Hepatocyte (in vitro differentiated cells): ENCODE measurements at regions not wholly inside any gene's neighbourhood (a gene's known extent, or its start where the extent isn't known, plus 50 kb on each side); places are given as distances from the start of the nearest gene placed in this dataset.

Experiments
- DNase-seq: peaks from one replicate; pipeline ENCODE4 v3.0.0-alpha.2; 2016; ENCODE audit warnings: low spot score
- H2AFZ ChIP-seq: fragments of 200-600 bp; sonication (generic); 2 replicates; pipeline ENCODE4 v1.6.0; 2016; ENCODE audit warnings: antibody characterized with exemption, mild to moderate bottlenecking
- H3K27ac ChIP-seq: fragments of 200-600 bp; sonication (generic); 2 replicates; pipeline ENCODE4 v1.5.1; 2016; ENCODE audit warnings: mild to moderate bottlenecking
- H3K27me3 ChIP-seq: fragments of 200-600 bp; sonication (generic); 2 replicates; pipeline ENCODE4 v1.6.1; 2016
- H3K36me3 ChIP-seq: fragments of 200-600 bp; sonication (generic); replicated peaks from 2 replicates; pipeline ENCODE4 v1.5.1; 2016; ENCODE audit warnings: low read depth; ENCODE audit not compliant: insufficient read depth
- H3K4me1 ChIP-seq: fragments of 200-600 bp; sonication (generic); 2 replicates; pipeline ENCODE4 v1.5.1; 2016; ENCODE audit warnings: mild to moderate bottlenecking, moderate library complexity; ENCODE audit not compliant: insufficient read depth
- H3K4me2 ChIP-seq: fragments of 200-600 bp; sonication (generic); 2 replicates; pipeline ENCODE4 v1.6.0; 2016
- H3K4me3 ChIP-seq: fragments of 200-600 bp; sonication (generic); 2 replicates; pipeline ENCODE4 v1.5.1; 2016; ENCODE audit warnings: mild to moderate bottlenecking
- H3K79me2 ChIP-seq: fragments of 200-600 bp; sonication (generic); 2 replicates; pipeline ENCODE4 v1.6.0; 2017; ENCODE audit warnings: mild to moderate bottlenecking
- H3K9me2 ChIP-seq: fragments of 200-600 bp; sonication (generic); replicated peaks from 2 replicates; pipeline ENCODE4 v1.6.0; 2017; ENCODE audit warnings: mild to moderate bottlenecking; ENCODE audit not compliant: insufficient read depth
- H3K9me3 ChIP-seq: fragments of 200-600 bp; sonication (generic); 2 replicates; pipeline ENCODE4 v1.5.1; 2016; ENCODE audit warnings: low read depth, mild to moderate bottlenecking
- H4K20me1 ChIP-seq: fragments of 200-600 bp; sonication (generic); 2 replicates; pipeline ENCODE4 v1.6.0; 2016; ENCODE audit warnings: mild to moderate bottlenecking; ENCODE audit not compliant: insufficient read depth, poor library complexity, severe bottlenecking
- CTCF ChIP-seq: fragments of 200-600 bp; sonication (generic); IDR thresholded peaks from 2 replicates; pipeline ENCODE4 v1.5.1; 2016; ENCODE audit warnings: antibody characterized with exemption, mild to moderate bottlenecking; ENCODE audit not compliant: poor library complexity
- EZH2 ChIP-seq: fragments of 200-600 bp; sonication (generic); IDR thresholded peaks from 2 replicates; pipeline ENCODE4 v1.6.1; 2016; ENCODE audit warnings: antibody characterized with exemption, mild to moderate bottlenecking, borderline replicate concordance
- EZH2phosphoT487 ChIP-seq: fragments of 200-600 bp; sonication (generic); IDR thresholded peaks from one replicate; pipeline ENCODE4 v1.6.1; 2018; ENCODE audit warnings: antibody characterized with exemption, mild to moderate bottlenecking, low read depth, moderate library complexity; ENCODE audit not compliant: unreplicated experiment, severe bottlenecking
- WGBS: methylation state at CpG from one replicate; pipeline ENCODE4 v1.1.6; 2016; ENCODE audit warnings: low lambda C conversion rate; ENCODE audit errors: missing lambda C conversion rate; 5-methylcytosine and 5-hydroxymethylcytosine counted together

DNA sequence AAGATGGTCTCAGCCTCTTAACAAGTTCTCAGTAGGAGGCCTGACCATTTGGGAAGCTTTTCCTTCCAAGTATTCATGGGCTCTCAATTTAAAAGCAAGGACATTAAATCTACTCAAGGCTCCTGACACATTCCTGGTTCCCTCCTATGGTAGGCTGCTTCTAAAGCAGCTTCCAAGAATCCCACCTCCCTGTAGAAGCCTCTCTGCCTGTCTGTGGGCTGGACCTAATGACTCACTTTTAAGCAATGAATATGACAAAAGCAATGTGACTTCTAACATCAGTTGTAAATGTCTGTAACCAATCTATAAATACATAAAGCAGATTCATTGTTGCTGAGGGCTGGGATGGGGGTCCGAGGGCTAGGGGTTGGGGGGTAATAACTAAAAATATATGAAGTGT is 99.5 kb upstream of the FAM9B start:
- WGBS, result 60% methylated on average over 1 of the region's 1 CpG
- Histone ChIP-seq H3K36me3 (no peaks in the 10 kb centered on the region), H3K9me3 (no peaks in the 10 kb centered on the region), H3K4me2 (no peak overlapping the region), H3K79me2 (no peaks in the 10 kb centered on the region), H2AFZ (no peak overlapping the region), H3K9me2 (no peaks in the 10 kb centered on the region), H3K4me3 (no peak overlapping the region), H3K27ac (no peak overlapping the region), H3K27me3 (no peaks in the 10 kb centered on the region), H3K4me1 (no peaks in the 10 kb centered on the region), H4K20me1 (no peaks in the 10 kb centered on the region)
- TF ChIP-seq EZH2phosphoT487 (no peak), CTCF (no peak), EZH2 (no peak)
- DNase-seq, result no peak

GRCh38 chrX:9134366-9134765 is 100.4 kb upstream of the FAM9B start:
- 76% methylated on average over 6 of the region's 6 CpGs for WGBS
- TF ChIP-seq CTCF, result no peak
- no peak for TF ChIP-seq EZH2phosphoT487
- no peak for TF ChIP-seq EZH2
- no peak overlapping the region for H2AFZ ChIP-seq

DNA sequence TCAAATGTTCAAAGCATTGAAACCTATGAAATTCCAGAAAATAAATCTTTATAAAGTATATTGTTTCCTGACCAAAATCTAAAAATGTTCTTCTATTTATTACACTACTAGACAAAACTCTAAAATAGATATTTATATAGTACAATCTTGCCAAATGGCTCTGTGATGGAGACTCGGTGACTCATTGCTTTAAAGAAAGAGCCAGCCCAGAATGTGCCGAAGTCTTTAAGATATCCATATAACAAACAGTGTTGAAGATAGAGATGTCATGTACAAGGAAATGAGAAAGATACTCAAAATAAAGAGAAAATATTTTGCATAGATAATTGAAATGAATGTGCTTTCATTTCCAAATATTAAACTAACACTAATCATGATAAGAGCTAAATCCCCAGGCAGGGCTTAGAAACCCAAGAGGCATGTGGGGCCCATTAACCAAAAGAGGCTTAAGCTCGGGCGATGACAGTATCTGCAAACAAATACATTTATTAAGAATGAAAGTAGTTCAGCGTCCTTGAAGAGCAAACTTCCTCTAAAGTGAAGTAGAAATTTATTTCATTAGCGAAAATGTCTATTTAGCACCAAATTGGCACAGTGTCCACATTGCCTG is 102.1 kb upstream of the FAM9B start:
- Histone ChIP-seq H4K20me1 (no peaks in the 10 kb centered on the region), H3K9me2 (no peaks in the 10 kb centered on the region), H2AFZ (no peak overlapping the region), H3K27ac (no peak overlapping the region), H3K36me3 (no peaks in the 10 kb centered on the region), H3K9me3 (no peaks in the 10 kb centered on the region), H3K4me1 (no peaks in the 10 kb centered on the region), H3K4me2 (no peak overlapping the region), H3K79me2 (no peaks in the 10 kb centered on the region), H3K4me3 (no peak overlapping the region), H3K27me3 (no peaks in the 10 kb centered on the region)
- 59% methylated on average over 6 of the region's 6 CpGs for WGBS
- TF ChIP-seq EZH2, result no peak
- no peak for TF ChIP-seq EZH2phosphoT487
- no peak for TF ChIP-seq CTCF
- no peak for DNase-seq

More at GRCh38 chrX:9134366-9134765, 100.4 kb upstream of the FAM9B start:
- DNase-seq, result no peak
- H3K27me3 ChIP-seq, result no peaks in the 10 kb centered on the region
- H3K9me2 ChIP-seq, result no peaks in the 10 kb centered on the region
- no peaks in the 10 kb centered on the region for H3K36me3 ChIP-seq
- H3K79me2 ChIP-seq, result no peaks in the 10 kb centered on the region
- no peaks in the 10 kb centered on the region for H3K9me3 ChIP-seq
- H4K20me1 ChIP-seq, result no peaks in the 10 kb centered on the region
- H3K4me1 ChIP-seq, result no peaks in the 10 kb centered on the region
- H3K4me3 ChIP-seq, result no peak overlapping the region
- no peak overlapping the region for H3K4me2 ChIP-seq
- no peak overlapping the region for H3K27ac ChIP-seq
